GM12872 (cell line): ENCODE measurements at regions not wholly inside any gene's neighbourhood (a gene's known extent, or its start where the extent isn't known, plus 50 kb on each side); places are given as distances from the start of the nearest gene placed in this dataset.

Experiments used
- TF ChIP-seq, protein P1 (sequence below): IDR thresholded peaks from 3 replicates; pipeline ENCODE4 v1.5.1; 2011; ENCODE audit warnings: low read depth, mild to moderate bottlenecking, low read length, moderate library complexity; ENCODE audit not compliant: insufficient read depth

DNA sequence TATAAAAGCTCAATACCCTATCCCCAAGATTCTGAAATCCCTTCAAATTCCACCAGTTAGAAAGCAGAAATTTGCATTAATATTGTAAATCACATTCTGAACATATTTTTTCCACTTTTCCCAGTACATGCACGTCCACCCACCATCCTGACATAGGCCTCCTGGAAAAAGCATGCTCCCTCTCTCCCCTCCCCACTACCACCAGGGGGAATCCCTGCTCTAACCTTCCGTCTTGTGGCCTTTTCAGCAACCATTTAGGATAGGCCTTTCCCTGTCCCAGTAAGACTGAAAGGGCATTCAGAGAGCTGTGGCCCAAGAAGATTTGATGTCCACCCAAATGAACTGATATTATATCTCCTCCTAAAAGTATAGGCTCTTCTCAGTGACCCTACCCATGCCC is 182.1 kb downstream of the ARRDC4 start:
- TF ChIP-seq, protein P1, sequence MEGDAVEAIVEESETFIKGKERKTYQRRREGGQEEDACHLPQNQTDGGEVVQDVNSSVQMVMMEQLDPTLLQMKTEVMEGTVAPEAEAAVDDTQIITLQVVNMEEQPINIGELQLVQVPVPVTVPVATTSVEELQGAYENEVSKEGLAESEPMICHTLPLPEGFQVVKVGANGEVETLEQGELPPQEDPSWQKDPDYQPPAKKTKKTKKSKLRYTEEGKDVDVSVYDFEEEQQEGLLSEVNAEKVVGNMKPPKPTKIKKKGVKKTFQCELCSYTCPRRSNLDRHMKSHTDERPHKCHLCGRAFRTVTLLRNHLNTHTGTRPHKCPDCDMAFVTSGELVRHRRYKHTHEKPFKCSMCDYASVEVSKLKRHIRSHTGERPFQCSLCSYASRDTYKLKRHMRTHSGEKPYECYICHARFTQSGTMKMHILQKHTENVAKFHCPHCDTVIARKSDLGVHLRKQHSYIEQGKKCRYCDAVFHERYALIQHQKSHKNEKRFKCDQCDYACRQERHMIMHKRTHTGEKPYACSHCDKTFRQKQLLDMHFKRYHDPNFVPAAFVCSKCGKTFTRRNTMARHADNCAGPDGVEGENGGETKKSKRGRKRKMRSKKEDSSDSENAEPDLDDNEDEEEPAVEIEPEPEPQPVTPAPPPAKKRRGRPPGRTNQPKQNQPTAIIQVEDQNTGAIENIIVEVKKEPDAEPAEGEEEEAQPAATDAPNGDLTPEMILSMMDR = no peak

DNA sequence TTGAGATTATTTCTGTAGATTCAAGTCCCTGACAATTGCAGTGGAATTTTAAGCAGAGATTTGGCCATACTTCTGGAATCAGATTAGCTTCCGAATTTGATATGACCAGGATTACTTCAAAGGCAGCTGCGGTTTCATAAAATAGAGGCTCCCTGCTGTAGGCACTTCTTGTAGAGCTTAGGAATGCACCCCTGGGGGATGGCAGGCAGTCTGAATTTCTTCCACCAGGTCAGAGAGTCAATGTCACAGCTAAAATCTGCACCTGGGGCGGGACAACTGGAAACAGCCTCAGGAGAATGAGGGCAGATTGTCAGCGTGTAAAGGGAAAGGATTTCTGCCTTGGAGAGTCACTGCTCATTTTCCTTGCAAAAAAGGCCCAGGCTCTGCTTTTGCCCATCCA is 182.6 kb downstream of the ARRDC4 start:
- TF ChIP-seq, protein P1 = no peak

DNA sequence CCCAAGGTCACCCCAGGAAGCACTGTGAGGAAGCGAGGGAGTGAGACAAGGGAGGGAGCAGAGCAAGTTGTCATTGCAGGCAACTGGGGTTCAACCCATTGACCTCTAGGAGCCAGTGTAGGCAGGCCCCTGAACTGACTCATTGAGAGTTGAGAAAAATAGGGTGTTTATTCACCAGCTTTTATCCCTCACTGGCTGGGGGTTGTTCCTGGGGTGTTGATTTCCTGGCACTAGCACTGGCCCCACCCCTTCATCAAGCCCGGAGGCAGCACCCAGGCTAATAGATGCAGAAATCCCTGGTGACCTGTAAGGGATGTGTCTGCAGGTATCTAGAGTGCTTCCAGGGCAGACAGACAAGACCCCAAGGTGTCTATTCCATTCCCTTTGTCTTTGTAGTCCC is 183.9 kb downstream of the ARRDC4 start:
- TF ChIP-seq, protein P1 = no peak

DNA sequence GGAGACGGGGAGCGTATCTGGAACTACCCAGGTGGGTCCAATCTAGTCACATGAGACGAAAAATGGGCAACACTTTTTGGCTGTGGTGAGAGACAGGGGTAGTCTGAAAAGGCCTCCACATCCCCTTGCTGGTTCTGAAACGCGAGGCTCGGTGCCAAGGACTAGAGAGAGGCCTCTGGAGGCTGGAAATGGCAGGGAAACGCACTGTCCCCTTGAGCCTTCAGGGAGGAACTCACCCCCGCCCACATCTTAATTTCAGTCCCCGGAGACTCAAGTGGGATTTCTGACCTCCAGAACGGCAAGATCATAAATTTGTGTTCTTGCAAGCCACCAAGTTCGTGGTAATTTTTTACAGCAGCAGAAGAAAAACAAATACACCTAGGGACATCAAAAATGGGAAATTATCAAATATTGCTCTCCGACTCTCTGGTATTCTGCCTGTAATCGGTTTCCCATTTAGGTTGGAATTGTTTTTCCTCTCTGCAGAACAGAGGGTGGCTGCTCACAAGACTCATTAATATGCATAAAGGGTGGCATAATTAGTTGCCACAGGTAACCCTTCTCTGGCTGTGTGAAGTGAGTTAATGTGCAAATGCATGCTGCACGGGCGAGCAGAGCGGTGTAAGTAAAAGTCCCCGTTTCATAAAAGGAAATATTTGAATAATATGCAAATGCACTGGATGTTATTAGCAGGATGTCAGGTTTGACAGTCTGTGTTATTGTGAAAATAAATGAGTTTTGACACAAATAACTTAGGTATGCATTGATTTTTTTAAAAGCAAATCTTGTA is 185.7 kb downstream of the ARRDC4 start:
- TF ChIP-seq, protein P1 = no peak

DNA sequence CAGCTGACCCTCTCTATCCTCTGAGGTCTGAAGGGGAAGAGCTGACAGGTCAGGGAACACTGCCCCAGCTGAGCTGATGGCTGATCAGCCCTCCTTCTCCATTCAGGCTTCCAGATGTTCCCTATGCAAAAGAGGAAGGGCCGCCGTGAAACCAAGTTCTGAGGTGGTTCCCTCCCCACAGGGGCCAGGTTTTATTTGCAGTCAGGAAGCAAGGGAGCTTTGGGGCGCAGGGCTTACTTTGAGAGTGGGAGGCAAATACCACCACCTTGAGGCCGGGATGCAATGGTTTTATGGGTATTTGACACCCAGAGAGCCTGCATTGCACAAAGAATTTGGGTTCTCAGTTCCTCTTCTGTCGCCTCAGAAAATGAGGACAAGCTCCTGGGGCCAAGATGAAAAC is 186.9 kb downstream of the ARRDC4 start:
- TF ChIP-seq, protein P1 = no peak

DNA sequence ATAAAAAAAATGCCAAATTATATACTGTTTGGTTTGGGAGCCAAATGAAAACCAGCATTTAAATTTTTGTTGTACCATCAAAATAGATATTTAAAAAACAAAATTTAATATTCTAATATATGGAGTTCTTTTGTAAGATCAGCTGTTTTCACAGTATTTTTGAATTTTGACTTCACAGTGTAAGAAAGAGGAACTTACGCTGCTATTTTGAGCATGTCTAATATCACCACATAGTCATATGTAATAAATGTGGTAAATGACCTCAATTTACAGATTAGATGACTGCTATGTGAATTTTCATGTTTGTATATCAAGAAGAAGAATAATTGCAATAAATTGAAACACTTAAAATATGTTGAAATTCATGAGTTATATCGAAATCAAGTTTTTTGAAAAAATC is 189.6 kb downstream of the ARRDC4 start:
- TF ChIP-seq, protein P1 = no peak

DNA sequence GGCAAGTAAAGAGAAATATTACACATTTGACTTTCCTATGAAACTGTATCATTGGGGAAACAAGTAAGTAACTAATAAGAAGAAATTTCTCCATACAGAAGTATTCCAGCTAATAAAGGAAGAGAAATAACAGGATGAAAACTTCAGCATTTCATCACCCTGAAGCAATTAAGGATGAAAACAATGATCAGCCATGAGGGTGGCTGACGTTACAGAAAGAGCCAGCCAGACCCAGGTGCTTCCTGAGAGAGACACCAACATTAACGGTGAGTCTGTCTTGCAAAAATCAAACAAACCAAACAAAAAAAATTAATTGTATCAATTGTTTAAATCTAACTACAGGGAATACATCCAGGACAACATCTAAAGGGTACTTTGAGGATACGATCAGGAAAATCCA is 190.0 kb downstream of the ARRDC4 start:
- TF ChIP-seq, protein P1 = no peak
